GM19455 (cell line): ENCODE measurements at regions not wholly inside any gene's neighbourhood (a gene's known extent, or its start where the extent isn't known, plus 50 kb on each side); places are given as distances from the start of the nearest gene placed in this dataset.
"Not testable (repeated sequence)": the region's sequence is repeated elsewhere in the genome, so short reads cannot be mapped to it uniquely, and the experiment has no call there.

Source experiments
- ATAC-seq: cut with Tn5 transposase; IDR thresholded peaks from one replicate; pipeline ENCODE4 v1.9.1; 2021; ENCODE audit not compliant: unreplicated experiment

DNA sequence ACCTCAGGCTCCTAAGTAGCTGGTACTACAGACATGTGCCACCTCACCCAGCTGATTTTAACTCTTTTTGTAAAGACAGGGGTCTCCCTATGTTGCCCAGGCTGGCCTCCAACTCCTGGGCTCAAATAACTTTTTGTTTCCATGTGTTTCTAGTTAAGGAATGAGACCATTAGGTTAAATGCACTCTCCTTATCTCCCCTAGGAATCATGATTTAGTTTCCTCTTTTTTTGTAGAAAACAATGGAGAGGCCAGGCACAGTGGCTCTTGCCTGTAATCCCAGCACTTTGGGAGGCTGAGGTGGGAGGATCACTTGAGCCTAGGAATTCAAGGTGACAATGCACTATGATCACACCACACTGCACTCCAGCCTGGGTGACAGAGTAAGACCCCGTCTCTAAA, 198.8 kb upstream of the C2CD4B start:
- ATAC-seq = no peak

DNA sequence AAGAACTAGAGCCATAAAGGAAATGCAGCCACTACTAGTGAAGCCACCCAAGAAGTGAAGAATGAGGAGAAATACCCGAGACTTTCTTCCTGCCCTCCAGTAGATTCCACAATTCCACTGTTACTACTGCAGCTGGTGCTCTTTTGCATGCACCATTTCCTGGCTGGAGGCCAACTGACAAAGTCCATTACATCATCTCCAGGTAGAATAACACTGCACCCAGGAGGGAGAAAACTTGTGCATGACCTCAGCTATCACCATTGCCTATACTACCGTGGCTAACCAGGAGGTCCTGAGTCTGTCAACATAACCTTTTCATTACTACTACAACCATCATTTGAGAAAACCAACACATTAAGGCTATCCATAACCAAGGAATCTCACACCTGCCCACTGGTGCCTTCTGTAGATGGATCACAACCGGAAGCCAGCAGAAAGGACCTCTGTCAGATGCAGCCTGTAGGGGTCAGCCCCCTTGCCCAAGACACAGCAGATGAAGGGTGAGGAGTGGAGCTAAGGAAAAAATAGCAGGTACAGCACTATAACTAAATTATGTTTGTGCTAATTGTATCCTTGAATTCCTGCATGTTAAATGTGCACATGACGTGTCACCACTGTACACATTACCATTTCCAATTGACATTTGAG, 200.8 kb upstream of the C2CD4B start:
- ATAC-seq = no peak

DNA sequence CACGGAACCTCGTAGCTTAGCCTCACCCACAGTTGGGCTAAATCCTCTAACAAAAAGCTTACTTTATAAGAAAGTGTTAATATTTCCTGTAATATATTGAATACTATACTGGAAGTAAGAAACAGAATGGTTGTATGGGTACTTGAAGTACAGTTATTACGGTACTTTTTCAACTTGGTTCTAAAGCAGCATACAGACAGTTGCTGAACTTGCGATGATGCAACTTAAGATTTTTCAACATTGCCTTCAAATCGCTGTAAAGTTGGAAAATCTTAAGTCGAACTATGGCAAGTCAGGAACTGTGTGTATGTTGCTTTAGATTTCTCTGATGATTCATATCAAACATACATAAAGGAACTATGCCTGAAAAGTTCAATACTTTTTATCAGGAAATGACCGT, 204.4 kb upstream of the C2CD4B start:
- ATAC-seq = no peak

DNA sequence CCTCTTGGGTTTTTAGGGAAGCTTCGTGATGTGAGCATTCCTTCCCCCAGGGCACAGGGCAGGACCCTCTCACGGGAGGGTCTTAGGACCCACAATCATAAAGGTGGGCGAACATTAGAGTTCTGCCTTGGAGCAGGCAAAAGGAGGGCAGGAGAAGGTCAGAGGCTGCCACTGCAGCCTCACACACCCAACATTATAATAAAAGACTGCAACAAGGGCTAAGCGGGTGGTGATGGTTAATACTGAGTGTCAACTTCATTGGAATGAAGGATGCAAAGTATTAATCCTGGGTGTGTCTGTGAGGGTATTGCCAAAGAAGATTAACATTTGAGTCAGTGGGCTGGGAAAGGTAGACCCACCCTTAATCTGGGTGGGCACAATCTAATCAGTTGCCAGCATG, 206.6 kb upstream of the C2CD4B start:
- not testable (repeated sequence) for ATAC-seq

DNA sequence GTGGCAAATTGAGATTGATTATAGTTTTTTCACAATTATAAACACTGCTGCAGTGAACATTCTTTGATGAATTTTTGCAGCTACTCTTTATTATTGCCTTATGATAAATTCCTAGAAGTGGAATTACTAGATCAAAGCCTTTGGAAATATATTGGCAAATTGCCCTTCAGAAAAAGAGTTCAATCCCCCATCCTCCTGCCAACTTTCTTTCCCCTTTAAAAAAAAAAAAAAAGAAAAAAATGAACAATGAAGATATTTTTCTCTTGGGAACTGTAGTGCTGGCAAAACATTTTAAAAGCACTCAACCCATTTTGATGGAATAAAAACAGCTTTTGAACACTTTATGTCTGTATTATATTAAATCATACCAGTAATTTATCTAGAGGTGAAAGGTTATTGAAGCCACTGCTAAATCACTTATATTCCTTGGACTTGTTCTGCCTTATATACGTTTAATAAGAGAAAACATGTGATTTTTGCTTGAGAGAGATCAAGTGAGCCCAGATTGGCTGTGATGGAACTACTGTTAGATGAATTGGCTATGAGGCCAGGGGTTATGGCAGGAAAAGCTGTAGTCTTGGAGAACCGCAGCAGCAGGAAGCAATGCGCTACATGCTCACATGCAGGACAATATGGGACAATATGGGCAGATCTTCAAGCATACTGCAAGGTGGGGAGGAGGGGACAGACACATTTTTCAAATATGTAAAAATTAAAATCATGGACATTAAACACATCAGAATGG, 212.8 kb upstream of the C2CD4B start:
- no peak for ATAC-seq

DNA sequence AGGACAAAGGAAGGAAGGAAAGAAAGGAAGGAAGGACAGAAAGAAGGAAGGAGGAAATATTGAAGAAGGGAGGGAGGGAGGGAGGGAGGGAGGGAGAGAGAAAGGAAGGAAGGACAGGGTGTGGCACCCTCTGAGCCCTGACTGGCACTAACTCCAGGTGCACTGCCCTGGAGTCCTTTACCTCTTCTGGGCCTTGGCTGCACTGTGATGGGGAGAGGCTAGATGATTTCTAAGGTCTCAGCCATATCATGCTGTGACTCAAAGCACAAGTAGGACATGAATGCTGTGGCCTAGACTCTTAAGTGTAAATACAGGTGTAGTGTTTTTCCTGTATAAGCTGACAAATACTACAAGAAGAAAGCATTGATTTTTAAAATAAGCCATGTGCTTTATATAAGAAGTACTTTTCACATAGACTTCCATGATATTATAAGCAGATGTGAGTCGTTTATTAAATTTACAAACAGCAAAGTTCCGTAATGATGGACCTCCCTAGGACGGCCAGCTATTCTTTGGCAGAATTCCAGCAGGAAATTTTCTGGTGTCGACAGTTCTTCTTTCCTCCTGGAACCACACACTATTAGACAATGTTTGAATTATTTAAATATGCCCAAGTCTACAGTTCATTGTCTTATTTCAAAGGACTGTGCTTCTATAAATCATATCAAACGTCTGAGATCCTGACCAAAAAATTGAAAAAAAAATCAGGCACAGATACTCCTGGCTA, 213.8 kb upstream of the C2CD4B start:
- ATAC-seq = no peak

DNA sequence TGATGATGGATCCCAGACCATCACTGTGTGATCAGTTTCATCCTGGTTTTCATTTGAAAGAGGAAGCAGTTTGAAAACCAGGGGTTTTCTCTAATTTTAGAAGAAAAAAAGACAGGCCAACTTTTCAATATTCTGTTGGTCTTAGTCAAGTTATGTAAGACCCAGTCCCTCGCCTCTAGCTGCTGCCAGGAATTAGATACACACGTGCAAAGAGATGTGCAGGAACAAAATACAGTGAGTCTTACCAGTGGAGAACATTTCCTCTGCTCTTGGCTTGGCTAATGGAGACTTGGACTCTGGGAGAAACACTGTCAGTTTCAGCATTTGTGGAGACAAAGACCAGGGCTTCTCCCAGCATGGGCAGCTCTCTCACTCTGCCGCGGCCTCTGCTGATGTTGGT, 214.9 kb upstream of the C2CD4B start:
- no peak for ATAC-seq

DNA sequence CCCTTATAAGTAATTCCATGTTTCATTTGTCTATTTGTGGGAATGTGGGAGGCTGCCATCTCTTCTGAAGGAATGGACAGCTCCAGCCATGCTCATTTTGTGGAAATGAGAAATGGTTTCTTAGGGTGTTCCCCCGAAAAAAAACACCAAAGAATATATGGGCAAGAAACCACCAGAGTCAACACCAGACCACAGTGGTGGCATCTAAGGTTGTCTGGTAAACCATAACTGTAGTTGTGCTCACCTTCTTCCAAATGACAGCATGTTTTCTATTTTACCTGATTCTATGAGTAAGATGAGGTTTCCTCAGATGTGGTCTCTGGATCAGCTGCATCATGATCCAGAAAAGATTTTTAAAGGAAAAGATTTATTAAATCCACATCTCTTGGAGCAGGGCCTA, 217.0 kb upstream of the C2CD4B start:
- ATAC-seq = no peak

DNA sequence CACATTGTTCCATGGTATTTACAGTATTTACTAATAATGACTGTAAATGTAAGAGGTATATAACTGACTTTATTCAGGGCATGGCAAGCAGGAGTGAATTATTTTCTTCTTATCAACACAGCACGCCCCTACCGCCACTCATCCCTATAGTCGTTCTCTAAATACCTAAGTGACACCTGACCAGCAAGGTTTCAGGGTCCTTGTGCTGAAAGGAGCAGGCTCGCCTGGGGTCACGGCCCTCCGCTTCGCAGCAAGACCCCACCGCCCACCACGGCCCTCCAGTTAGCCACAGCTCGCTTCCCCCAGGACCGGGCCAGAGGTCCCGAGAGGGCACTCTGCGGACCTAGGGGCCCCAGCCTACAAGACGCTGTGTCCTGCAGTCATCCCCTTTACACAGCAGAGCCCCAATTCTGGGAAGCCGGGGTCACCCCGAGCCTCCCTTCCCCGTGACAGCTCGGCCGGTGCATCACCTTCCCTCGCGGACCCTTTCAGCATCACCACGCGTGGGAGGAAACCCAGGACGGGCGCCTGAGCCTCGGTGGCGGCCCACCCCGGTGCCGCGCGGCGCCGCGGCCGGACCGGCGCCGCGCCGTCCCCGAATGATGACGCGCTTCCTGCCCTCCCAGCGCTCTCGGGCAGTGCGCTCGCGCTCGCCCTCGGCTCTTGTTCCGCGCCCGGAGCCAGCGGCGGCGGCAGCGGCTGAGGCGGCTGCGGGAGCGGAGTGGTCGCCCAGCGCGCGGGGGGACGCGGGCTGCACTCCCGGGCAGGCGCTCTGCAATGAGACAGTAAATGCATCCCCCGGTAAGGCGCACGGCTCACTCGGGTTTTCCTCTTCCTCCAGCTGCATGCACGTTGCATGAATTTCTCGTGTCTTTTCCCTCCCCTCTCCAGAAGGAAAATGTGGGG, 225.1 kb upstream of the C2CD4B start, which contains the start of gene TLN2:
Gene TLN2 (plus strand): TSS at position 666 of the 906 bp plus-strand sequence.
- ATAC-seq = peak; percentile 92

DNA sequence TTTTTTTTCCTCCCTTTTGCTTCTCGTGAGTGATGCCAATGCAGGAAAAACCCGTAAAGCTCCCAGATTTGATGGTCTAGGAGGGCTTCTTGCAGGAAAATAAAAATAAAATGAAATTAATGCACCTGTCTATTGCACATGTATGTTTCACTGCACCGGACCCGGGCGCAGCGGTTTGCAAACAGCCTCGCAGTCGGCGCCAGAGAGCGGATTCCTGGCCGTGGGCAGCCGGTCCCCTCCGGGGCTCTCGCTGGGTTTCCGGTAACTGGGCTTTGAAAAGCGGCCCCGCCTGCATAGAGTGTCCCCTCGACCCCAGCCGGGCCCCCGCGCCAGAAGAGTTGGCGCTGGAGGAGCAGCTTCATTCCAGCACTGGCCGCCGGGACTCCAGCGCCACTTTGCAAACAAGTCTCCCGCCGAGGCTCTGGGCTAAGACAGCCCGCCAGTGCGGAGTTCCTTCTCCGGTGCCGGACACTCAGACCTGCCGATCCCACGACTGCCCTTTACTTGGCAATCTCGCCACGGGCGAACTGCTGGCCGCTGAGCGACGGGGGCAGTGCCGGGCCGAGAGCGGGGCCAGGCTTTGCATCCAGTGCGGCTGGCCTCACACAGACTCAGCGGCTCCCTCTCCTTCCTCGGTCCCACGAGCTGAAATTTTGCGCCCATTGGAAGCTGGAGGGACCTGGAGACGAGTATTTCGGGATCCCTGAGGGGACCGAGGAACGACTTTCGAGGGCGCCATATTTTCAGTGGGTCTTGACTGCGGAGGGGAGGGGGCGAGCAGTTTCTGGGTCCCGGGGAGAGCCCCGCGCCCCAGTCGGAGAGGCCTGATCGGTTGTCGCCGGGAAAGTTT, 225.9 kb upstream of the C2CD4B start:
- ATAC-seq = peak; percentile 31

DNA sequence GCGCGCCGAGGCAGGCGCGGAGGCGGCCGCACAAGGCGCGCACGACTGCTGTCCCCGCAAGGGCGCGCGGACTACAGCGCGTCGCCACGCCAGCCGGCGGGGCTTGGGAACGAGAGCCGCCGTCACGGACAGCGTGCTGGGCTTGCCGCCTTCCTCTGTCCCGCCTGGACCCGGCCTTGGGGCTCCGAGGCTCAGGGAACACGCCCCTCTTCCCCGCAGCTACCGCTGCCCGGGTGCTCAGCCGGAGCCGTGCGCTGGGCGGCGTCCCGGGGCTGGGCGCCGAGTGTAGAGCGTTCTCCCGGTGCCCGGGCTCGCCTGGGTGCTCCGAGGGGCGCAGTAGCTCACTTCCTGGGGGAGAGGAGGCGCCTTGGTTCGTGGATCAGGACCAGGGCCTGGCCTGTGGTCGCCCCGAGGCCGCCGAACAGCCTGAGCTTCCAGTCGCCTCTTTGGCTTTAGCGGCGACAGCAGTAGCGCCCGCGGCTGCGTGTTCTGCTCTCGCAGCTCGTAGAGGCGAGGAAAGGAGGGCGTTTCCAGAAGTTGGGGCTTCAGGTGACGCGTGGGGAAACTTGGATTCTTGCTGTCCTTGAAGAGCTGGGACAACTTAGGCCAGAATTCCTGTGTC, 226.7 kb upstream of the C2CD4B start:
- no peak for ATAC-seq

DNA sequence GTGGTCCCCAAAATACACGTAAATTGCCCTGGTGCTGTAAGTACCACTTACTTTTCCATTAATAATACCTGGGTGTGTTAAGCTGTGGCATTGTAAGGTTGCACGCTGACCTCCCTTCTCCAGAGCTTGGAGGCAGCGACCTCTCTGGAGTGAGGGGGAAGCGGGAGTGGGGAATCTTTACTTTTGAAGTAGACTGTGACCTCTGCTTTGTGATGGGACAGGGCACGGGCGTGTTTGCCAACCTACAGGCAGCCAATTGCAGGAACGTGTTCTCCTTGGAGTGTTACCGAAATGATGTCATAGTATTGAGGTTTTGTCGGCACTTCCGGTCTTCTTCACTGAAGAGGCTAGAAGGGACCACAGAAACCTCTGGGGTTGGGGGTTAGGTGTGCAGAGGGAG, 227.3 kb upstream of the C2CD4B start:
- ATAC-seq = no peak

DNA sequence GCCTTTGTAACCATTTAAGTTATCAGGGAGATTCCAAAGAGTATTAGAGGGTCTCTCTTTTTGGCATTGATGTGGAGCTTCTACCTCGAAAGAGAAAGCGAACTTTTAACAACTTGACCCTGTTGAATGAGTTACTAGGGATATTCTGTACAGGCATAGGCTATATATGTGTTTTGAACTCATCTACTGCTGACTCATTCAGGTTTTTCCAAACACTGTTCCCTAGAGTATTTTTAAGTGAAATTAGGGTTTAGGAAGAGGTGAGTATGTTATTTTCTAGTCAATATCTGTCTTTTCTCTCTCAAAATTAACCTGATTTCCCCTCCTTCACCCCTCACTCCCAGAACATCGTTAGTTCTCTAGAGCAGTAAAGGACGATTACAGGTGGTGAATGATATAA, 228.1 kb upstream of the C2CD4B start:
- ATAC-seq = no peak

DNA sequence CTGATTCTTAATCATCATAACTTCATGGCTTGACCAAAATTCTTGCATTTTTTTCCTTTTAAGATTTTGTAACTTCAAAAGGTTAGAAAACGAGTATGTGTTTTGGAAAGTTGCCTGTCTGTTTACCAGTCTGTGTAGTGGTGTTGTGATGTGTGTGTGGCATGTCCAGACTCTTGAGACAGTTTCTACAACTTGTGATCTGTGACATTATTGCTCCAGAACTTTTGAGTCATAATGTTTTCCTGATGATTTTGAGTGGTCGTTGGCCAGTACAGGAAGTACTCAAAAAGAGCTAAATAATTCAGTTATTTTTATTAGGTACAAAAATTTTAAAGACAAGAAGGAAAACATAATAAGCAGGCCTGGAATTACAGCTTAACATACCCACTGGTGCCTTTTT, 229.0 kb upstream of the C2CD4B start:
- ATAC-seq = no peak

DNA sequence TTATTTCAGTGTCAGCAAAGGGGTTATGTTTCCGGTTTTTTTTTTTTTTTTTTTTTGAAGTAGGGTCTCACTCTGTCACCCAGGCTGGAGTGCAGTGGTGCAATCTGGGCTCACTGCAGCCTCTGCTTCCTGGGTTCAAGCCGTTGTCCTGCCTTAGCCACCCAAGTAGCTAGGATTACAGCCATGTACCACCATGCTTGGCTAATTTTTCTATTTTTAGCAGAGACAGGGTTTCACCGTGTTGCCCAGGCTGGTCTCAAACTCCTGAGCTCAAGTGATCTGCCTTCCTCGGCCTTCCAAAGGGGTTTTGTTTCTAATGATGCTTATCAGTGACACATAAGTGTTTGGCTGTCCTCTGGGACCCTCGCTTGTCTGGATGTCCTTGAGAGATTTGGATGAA, 235.7 kb upstream of the C2CD4B start:
- no peak for ATAC-seq

DNA sequence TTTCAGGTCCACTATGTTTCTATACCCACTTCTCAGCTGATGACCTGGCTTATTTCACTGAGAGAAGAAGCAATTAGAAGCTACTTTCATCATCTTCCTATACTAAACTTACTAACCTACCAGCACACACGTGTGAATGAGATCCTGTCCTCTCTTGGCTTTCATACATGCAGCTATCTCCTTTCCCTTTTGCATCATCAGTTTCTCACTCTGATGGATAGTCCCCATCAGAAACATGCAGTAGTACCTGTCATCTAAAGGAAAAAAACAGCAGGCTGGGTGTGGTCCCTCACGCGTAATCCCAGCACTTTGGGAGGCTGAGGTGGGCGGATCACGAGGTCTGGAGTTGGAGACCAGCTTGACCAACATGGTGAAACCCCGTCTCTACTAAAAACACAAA, 237.6 kb upstream of the C2CD4B start:
- ATAC-seq = no peak

DNA sequence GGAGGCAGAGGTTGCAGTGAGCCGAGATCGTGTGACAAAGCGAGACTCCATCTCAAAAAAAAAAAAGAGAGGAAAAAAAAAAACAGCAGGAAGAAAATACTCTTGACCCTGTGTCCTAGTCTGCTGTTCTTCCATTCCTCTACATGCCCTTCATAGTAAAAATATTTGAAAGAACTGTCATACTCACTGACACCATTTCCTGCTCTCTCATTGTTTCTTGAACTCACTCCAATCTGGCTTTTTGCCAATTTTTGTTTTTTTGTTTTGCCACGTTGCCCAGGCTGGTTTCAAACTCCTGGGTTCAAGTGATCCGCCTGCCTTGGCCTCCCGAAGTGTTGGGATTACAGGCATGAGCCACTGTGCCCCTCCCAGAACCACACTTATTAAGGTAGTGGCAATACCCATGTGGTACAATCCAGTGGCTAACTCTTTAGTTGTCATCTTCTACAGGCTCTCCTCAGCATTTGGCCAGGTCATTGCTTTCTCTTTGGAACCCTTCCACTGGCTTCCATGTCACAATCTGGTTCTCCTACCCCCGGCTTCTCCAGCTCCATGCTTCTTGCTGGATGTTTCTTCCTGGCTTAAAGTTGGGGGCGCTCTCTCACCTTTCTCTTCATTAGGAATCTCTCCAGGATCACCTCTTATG, 238.2 kb upstream of the C2CD4B start:
- no peak for ATAC-seq

DNA sequence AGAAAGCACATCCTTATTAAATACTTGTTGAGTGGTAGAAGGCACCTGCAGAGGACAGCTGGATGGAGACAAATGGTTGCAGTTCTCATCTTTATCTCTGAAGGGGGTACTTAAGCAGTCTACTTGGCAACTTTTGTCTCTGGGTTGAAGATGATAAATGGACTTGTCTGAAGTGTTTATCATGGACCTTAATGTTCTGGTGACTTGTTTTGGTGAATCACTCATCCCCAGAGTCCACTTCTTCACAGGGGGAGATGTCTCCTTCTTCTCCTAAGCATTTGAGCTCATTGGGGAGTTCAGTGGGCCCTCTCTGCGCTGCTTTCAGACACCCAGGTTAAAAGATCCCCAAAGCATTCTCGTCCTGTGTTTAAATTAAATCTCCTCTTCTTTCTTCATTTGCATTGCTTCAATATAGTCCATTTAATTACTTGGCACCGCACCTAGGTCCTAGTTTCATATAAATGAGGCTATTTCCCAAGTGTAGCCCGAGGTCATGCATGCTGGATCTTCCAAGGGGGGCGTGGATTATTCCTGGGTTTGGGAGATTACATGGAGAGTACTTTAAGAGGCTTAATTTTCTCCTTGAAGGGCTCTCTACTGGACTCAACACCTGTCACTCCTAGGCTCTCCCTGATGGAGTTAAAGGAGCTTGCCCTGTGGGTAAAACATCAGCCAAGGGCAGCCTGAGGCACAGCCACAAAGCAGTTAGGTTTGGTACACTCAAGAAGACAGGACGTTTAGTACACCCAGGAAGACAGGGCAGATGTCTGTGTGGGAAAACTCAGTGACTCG, 239.3 kb upstream of the C2CD4B start:
- no peak for ATAC-seq
